Fibroblast of lung (primary cell): ENCODE measurements at regions not wholly inside any gene's neighbourhood (a gene's known extent, or its start where the extent isn't known, plus 50 kb on each side); places are given as distances from the start of the nearest gene placed in this dataset.

ENCODE experiments used
- DNase-seq, 2 donors: peaks; one replicate each; pipeline versions ENCODE4 v3.0.0 to v3.0.0-alpha.2; 2010; ENCODE audit warnings: low read depth in 2 of 2
- H2AFZ ChIP-seq: 2 replicates; pipeline ENCODE4 v1.5.1; 2012; ENCODE audit warnings: low read length, control low read depth, inconsistent platforms
- H3K27ac ChIP-seq: 2 replicates; pipeline ENCODE4 v1.5.1; 2011; ENCODE audit warnings: low read length, control low read depth; ENCODE audit not compliant: insufficient read depth
- H3K27me3 ChIP-seq: 2 replicates; pipeline ENCODE4 v1.5.1; 2011; ENCODE audit warnings: mild to moderate bottlenecking, low read length; ENCODE audit not compliant: control insufficient read depth, insufficient read depth
- H3K36me3 ChIP-seq: 2 replicates; pipeline ENCODE4 v1.5.1; 2011; ENCODE audit warnings: low read length; ENCODE audit not compliant: control insufficient read depth, insufficient read depth
- H3K4me1 ChIP-seq: 2 replicates; pipeline ENCODE4 v1.5.1; 2011; ENCODE audit warnings: low read length; ENCODE audit not compliant: control insufficient read depth, insufficient read depth; ENCODE audit errors: extremely low read depth
- H3K4me2 ChIP-seq: 2 replicates; pipeline ENCODE4 v1.5.1; 2011; ENCODE audit warnings: low read length, control low read depth; ENCODE audit not compliant: insufficient read depth; ENCODE audit errors: extremely low read depth
- H3K4me3 ChIP-seq, 4 experiments: fragments of 200-600 bp in 1 of 4; sonication (generic) in 1 of 4; replicated peaks in 1 of 4; 2 replicates each; pipeline ENCODE4 v1.5.1; 2011 to 2016; ENCODE audit warnings: low read length in 4 of 4, low read depth in 3 of 4, mild to moderate bottlenecking in 3 of 4, control low read depth in 2 of 4, inconsistent platforms in 1 of 4, mixed read lengths in 1 of 4; ENCODE audit not compliant: insufficient read depth in 1 of 4; ENCODE audit errors: control extremely low read depth in 1 of 4
- H3K79me2 ChIP-seq: 2 replicates; pipeline ENCODE4 v1.5.1; 2012; ENCODE audit warnings: mild to moderate bottlenecking, low read length, inconsistent platforms; ENCODE audit not compliant: control insufficient read depth, insufficient read depth
- H3K9ac ChIP-seq: 2 replicates; pipeline ENCODE4 v1.5.1; 2011; ENCODE audit warnings: mild to moderate bottlenecking, low read length, control low read depth; ENCODE audit not compliant: insufficient read depth
- H3K9me3 ChIP-seq: 2 replicates; pipeline ENCODE4 v1.5.1; 2012; ENCODE audit warnings: low read depth, low read length; ENCODE audit not compliant: control insufficient read depth, insufficient read depth
- H4K20me1 ChIP-seq: 2 replicates; pipeline ENCODE4 v1.5.1; 2011; ENCODE audit warnings: low read length; ENCODE audit not compliant: control insufficient read depth, insufficient read depth; ENCODE audit errors: extremely low read depth
- EZH2 ChIP-seq: IDR thresholded peaks from 2 replicates; pipeline ENCODE4 v1.5.1; 2012; ENCODE audit warnings: low read length, control low read depth, mild to moderate bottlenecking; ENCODE audit errors: missing control alignments
- TF ChIP-seq, protein P1 (sequence below), 2 donors: IDR thresholded peaks in 1 of 2; conservative IDR thresholded peaks in 1 of 2; 1 replicate in 1 of 2; 2 replicates in 1 of 2; pipeline ENCODE4 v1.5.1; 2011 to 2012; ENCODE audit warnings: low read length in 2 of 2, control low read depth in 1 of 2, inconsistent platforms in 1 of 2, low read depth in 1 of 2, mild to moderate bottlenecking in 1 of 2

- Histone ChIP-seq H3K9me3 (no peaks in the 10 kb centered on the region), H3K27me3 (no peaks in the 10 kb centered on the region), H3K4me1 (no peaks in the 10 kb centered on the region), H3K4me2 (no peak overlapping the region), H3K27ac (no peak overlapping the region), H3K9ac (no peak overlapping the region), H3K4me3 (no peak overlapping the region), H2AFZ (no peak overlapping the region), H3K79me2 (no peaks in the 10 kb centered on the region), H3K36me3 (no peaks in the 10 kb centered on the region), H4K20me1 (no peaks in the 10 kb centered on the region)
- TF ChIP-seq, protein P1, sequence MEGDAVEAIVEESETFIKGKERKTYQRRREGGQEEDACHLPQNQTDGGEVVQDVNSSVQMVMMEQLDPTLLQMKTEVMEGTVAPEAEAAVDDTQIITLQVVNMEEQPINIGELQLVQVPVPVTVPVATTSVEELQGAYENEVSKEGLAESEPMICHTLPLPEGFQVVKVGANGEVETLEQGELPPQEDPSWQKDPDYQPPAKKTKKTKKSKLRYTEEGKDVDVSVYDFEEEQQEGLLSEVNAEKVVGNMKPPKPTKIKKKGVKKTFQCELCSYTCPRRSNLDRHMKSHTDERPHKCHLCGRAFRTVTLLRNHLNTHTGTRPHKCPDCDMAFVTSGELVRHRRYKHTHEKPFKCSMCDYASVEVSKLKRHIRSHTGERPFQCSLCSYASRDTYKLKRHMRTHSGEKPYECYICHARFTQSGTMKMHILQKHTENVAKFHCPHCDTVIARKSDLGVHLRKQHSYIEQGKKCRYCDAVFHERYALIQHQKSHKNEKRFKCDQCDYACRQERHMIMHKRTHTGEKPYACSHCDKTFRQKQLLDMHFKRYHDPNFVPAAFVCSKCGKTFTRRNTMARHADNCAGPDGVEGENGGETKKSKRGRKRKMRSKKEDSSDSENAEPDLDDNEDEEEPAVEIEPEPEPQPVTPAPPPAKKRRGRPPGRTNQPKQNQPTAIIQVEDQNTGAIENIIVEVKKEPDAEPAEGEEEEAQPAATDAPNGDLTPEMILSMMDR (conservative IDR thresholded peaks at IDR 0.05 in 1 of 2, IDR thresholded peaks at IDR 0.05 in 1 of 2; ENCODE audit: low read depth in 1 of 2, low read length in 2 of 2) = no peak
- no peak for TF ChIP-seq EZH2
- no peak for DNase-seq
Measured at GRCh38 chr2:176885001-176885643, 327.5 kb upstream of the HNRNPA3 start.

- Histone ChIP-seq H2AFZ (no peak overlapping the region), H3K36me3 (no peaks in the 10 kb centered on the region), H3K79me2 (no peaks in the 10 kb centered on the region), H3K4me3 (no peak overlapping the region), H3K9me3 (no peaks in the 10 kb centered on the region), H3K4me2 (no peak overlapping the region), H3K27me3 (no peaks in the 10 kb centered on the region), H3K4me1 (no peaks in the 10 kb centered on the region), H3K9ac (no peak overlapping the region), H4K20me1 (no peaks in the 10 kb centered on the region), H3K27ac (no peak overlapping the region)
- no peak for DNase-seq
- TF ChIP-seq, protein P1 (conservative IDR thresholded peaks at IDR 0.05 in 1 of 2, IDR thresholded peaks at IDR 0.05 in 1 of 2; ENCODE audit: low read depth in 1 of 2, low read length in 2 of 2) = no peak
- no peak for TF ChIP-seq EZH2
Measured at GRCh38 chr2:176885661-176886060, 326.9 kb upstream of the HNRNPA3 start.

DNA sequence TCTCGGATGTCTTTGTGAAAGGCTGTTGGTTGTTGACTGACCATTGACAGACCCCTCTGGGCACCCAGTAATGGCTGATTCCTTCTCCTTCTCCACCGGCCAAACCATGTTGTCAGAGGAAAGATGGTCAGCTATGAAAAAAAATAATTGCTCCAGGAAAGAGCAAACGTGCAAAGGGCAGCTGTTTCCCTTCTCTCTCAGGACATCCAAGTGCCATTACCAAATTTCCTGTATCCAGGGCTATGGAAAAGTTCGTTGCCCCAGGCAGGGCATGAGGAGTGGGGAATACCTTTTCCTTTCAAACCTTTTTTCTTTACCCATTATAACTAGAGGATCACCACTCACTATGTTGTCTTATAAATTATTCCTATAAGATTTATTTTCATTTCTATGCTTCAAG is 321.5 kb upstream of the HNRNPA3 start:
- H3K4me1 ChIP-seq = no peaks in the 10 kb centered on the region
- TF ChIP-seq, protein P1 (conservative IDR thresholded peaks at IDR 0.05 in 1 of 2, IDR thresholded peaks at IDR 0.05 in 1 of 2; ENCODE audit: low read depth in 1 of 2, low read length in 2 of 2) = no peak
- no peak for TF ChIP-seq EZH2
- no peaks in the 10 kb centered on the region for H3K9me3 ChIP-seq
- H3K36me3 ChIP-seq = no peaks in the 10 kb centered on the region
- H3K27me3 ChIP-seq = no peaks in the 10 kb centered on the region
- no peak overlapping the region for H3K4me3 ChIP-seq
- no peak overlapping the region for H3K27ac ChIP-seq
- DNase-seq = no peak
- H4K20me1 ChIP-seq = no peaks in the 10 kb centered on the region
- no peak overlapping the region for H3K9ac ChIP-seq
- H2AFZ ChIP-seq = no peak overlapping the region
- no peaks in the 10 kb centered on the region for H3K79me2 ChIP-seq
- H3K4me2 ChIP-seq = no peak overlapping the region
